H1 (cell line): ENCODE measurements at regions not wholly inside any gene's neighbourhood (a gene's known extent, or its start where the extent isn't known, plus 50 kb on each side); places are given as distances from the start of the nearest gene placed in this dataset.

ENCODE experiments used
- CTCF ChIA-PET: fragments of 300-600 bp; sonication (Branson Sonifier 250); formaldehyde crosslinking; loops from one replicate; lab custom pipeline; 2021; ENCODE audit not compliant: partially characterized antibody; lab: Charles Lee
- POLR2A ChIA-PET: fragments of 300-600 bp; sonication (Branson Sonifier 250); formaldehyde crosslinking; loops from one replicate; lab custom pipeline; 2021; ENCODE audit warnings: inconsistent platforms; ENCODE audit not compliant: partially characterized antibody; lab: Charles Lee
- DNase-seq, 2 experiments: peaks; one replicate each; pipeline versions ENCODE4 v3.0.0 to v3.0.0-alpha.2; 2010 to 2022; ENCODE audit warnings: low spot score in 2 of 2, low read depth in 1 of 2, mixed read lengths in 1 of 2
- FAIRE-seq: peaks from 2 replicates; lab custom pipeline; 2011; peaks lifted over from hg19 to GRCh38; lab: Jason Lieb, UNC
- H2AFZ ChIP-seq: 2 replicates; pipeline ENCODE4 v1.8.1; 2012; ENCODE audit warnings: low read length, inconsistent platforms
- H2AK5ac ChIP-seq: 2 replicates; pipeline ENCODE4 v1.6.1; 2013; ENCODE audit warnings: low read depth, low read length
- H2BK120ac ChIP-seq: replicated peaks from 2 replicates; pipeline ENCODE3; 2013; ENCODE audit warnings: low read depth, low read length, inconsistent platforms
- H2BK12ac ChIP-seq: 2 replicates; pipeline ENCODE4 v1.6.1; 2013; ENCODE audit warnings: low read depth, low read length
- H2BK15ac ChIP-seq: 2 replicates; pipeline ENCODE4 v1.6.1; 2013; ENCODE audit warnings: low read length
- H2BK20ac ChIP-seq: 2 replicates; pipeline ENCODE4 v1.6.1; 2013; ENCODE audit warnings: low read length
- H2BK5ac ChIP-seq: 2 replicates; pipeline ENCODE4 v1.6.1; 2013; ENCODE audit warnings: low read depth, low read length
- H3K14ac ChIP-seq: 2 replicates; pipeline ENCODE4 v1.6.1; 2013; ENCODE audit warnings: inconsistent platforms; ENCODE audit not compliant: insufficient read length
- H3K18ac ChIP-seq: 2 replicates; pipeline ENCODE4 v1.6.1; 2013; ENCODE audit warnings: low read length; ENCODE audit errors: extremely low read depth
- H3K23ac ChIP-seq: 2 replicates; pipeline ENCODE4 v1.6.1; 2013; ENCODE audit warnings: inconsistent platforms; ENCODE audit not compliant: insufficient read length
- H3K23me2 ChIP-seq: 2 replicates; pipeline ENCODE4 v1.6.1; 2013; ENCODE audit warnings: low read depth, low read length
- H3K27ac ChIP-seq: 2 replicates; pipeline ENCODE4 v1.6.1; 2011; ENCODE audit warnings: low read depth, low read length, inconsistent platforms
- H3K27me3 ChIP-seq, 4 experiments: replicated peaks in 1 of 4; 1 replicate in 1 of 4; 2 replicates in 3 of 4; pipeline versions ENCODE4 v1.6.1 to v1.8.1; 2011 to 2013; ENCODE audit warnings: low read length in 3 of 4, mild to moderate bottlenecking in 3 of 4, inconsistent platforms in 2 of 4, mixed read lengths in 2 of 4, moderate library complexity in 1 of 4; ENCODE audit not compliant: control insufficient read depth in 3 of 4, insufficient read depth in 3 of 4; ENCODE audit errors: extremely low read depth in 1 of 4
- H3K36me3 ChIP-seq, 4 experiments: 2 replicates each; pipeline versions ENCODE4 v1.6.1 to v1.8.1; 2011 to 2013; ENCODE audit warnings: mild to moderate bottlenecking in 4 of 4, low read length in 3 of 4, moderate library complexity in 2 of 4, control low read depth in 1 of 4, inconsistent platforms in 1 of 4; ENCODE audit not compliant: insufficient read depth in 4 of 4, control insufficient read depth in 2 of 4
- H3K4ac ChIP-seq: replicated peaks from 2 replicates; pipeline ENCODE3; 2013; ENCODE audit warnings: low read length, low read depth, mixed read lengths, inconsistent platforms; ENCODE audit not compliant: insufficient read length
- H3K4me1 ChIP-seq, 4 experiments: replicated peaks in 1 of 4; 1 replicate in 1 of 4; 2 replicates in 3 of 4; pipeline versions ENCODE4 v1.6.1 to v1.8.1; 2011 to 2013; ENCODE audit warnings: low read length in 3 of 4, inconsistent platforms in 2 of 4, mixed read lengths in 1 of 4; ENCODE audit not compliant: insufficient read depth in 4 of 4, control insufficient read depth in 3 of 4
- H3K4me2 ChIP-seq, 2 experiments: 2 replicates each; pipeline versions ENCODE4 v1.6.1 to v1.8.1; 2011 to 2013; ENCODE audit warnings: low read depth in 2 of 2, low read length in 2 of 2, control low read depth in 1 of 2, inconsistent platforms in 1 of 2, mild to moderate bottlenecking in 1 of 2; ENCODE audit not compliant: insufficient read depth in 1 of 2
- H3K4me3 ChIP-seq, 4 experiments: fragments of 200-600, 300-600 bp in 1 of 4; sonication (generic), shearing (Covaris generic), sonication (Bioruptor Twin) in 1 of 4; 2 replicates each; pipeline versions ENCODE4 v1.5.1 to v1.8.1; 2011 to 2016; ENCODE audit warnings: low read length in 4 of 4, low read depth in 3 of 4, control low read depth in 2 of 4, inconsistent platforms in 2 of 4, mild to moderate bottlenecking in 2 of 4, mixed read lengths in 1 of 4, moderate library complexity in 1 of 4; ENCODE audit not compliant: insufficient read depth in 2 of 4; ENCODE audit errors: extremely low read depth in 1 of 4
- H3K56ac ChIP-seq: replicated peaks from 2 replicates; pipeline ENCODE3; 2013; ENCODE audit warnings: low read depth, mild to moderate bottlenecking, mixed read lengths, low read length, inconsistent platforms; ENCODE audit not compliant: insufficient read length
- H3K79me1 ChIP-seq: 2 replicates; pipeline ENCODE4 v1.6.1; 2013; ENCODE audit warnings: low read depth, low read length, control low read depth
- H3K79me2 ChIP-seq, 2 experiments: 2 replicates each; pipeline versions ENCODE4 v1.6.1 to v1.8.1; 2012 to 2013; ENCODE audit warnings: low read length in 2 of 2, mild to moderate bottlenecking in 2 of 2, inconsistent platforms in 1 of 2; ENCODE audit not compliant: insufficient read depth in 2 of 2, control insufficient read depth in 1 of 2
- H3K9ac ChIP-seq, 4 experiments: replicated peaks in 1 of 4; 1 replicate in 1 of 4; 2 replicates in 3 of 4; pipeline versions ENCODE4 v1.6.1 to v1.8.1; 2011 to 2013; ENCODE audit warnings: low read depth in 3 of 4, low read length in 3 of 4, control low read depth in 2 of 4, mild to moderate bottlenecking in 2 of 4, moderate library complexity in 2 of 4, inconsistent platforms in 1 of 4; ENCODE audit errors: extremely low read depth in 1 of 4
- H3K9me3 ChIP-seq, 2 experiments: 2 replicates each; pipeline versions ENCODE4 v1.6.1 to v1.8.1; 2012 to 2013; ENCODE audit warnings: mild to moderate bottlenecking in 2 of 2, moderate library complexity in 2 of 2, control low read depth in 1 of 2, inconsistent platforms in 1 of 2, low read depth in 1 of 2, low read length in 1 of 2, mixed read lengths in 1 of 2; ENCODE audit not compliant: insufficient read depth in 2 of 2
- H4K20me1 ChIP-seq, 2 experiments: replicated peaks in 1 of 2; 2 replicates each; pipeline versions ENCODE3 to v1.8.1; 2011 to 2013; ENCODE audit warnings: inconsistent platforms in 2 of 2, low read length in 2 of 2, mild to moderate bottlenecking in 1 of 2; ENCODE audit not compliant: insufficient read depth in 2 of 2, control insufficient read depth in 1 of 2
- H4K5ac ChIP-seq: 2 replicates; pipeline ENCODE4 v1.6.1; 2013; ENCODE audit warnings: low read length, low read depth, mixed read lengths, inconsistent platforms; ENCODE audit not compliant: insufficient read length
- H4K8ac ChIP-seq: 2 replicates; pipeline ENCODE4 v1.8.0; 2013; ENCODE audit warnings: mild to moderate bottlenecking, moderate library complexity, low read length, inconsistent platforms; ENCODE audit not compliant: insufficient read depth; ENCODE audit errors: extremely low read depth
- H4K91ac ChIP-seq: replicated peaks from 2 replicates; pipeline ENCODE3; 2013; ENCODE audit warnings: low read length, mixed read lengths, inconsistent platforms; ENCODE audit not compliant: insufficient read length
- CEBPB ChIP-seq: IDR thresholded peaks from 2 replicates; pipeline ENCODE4 v1.6.1; 2012; ENCODE audit warnings: low read depth, low read length
- CHD1 ChIP-seq: IDR thresholded peaks from 2 replicates; pipeline ENCODE4 v1.6.1; 2012; ENCODE audit warnings: low read depth, low read length, improper control_type of control experiment
- HDAC2 ChIP-seq, 2 experiments: fragments of 300-600 bp in 1 of 2; sonication (generic) in 1 of 2; IDR thresholded peaks; 2 replicates each; pipeline ENCODE4 v1.6.1; 2011 to 2012; ENCODE audit warnings: low read depth in 2 of 2, low read length in 2 of 2, mild to moderate bottlenecking in 2 of 2, moderate library complexity in 2 of 2, borderline replicate concordance in 1 of 2, inconsistent platforms in 1 of 2
- JUN ChIP-seq: IDR thresholded peaks from 2 replicates; pipeline ENCODE4 v1.6.1; 2011; ENCODE audit warnings: low read depth, mild to moderate bottlenecking, improper control_type of control experiment, low read length
- NRF1 ChIP-seq: IDR thresholded peaks from 2 replicates; pipeline ENCODE4 v1.6.1; 2011; ENCODE audit warnings: mild to moderate bottlenecking, low read depth, low read length, improper control_type of control experiment
- RFX5 ChIP-seq: IDR thresholded peaks from 2 replicates; pipeline ENCODE4 v1.6.1; 2011; ENCODE audit warnings: low read depth, low read length, improper control_type of control experiment, borderline replicate concordance
- SP2 ChIP-seq: IDR thresholded peaks from 2 replicates; pipeline ENCODE4 v1.6.1; 2012; ENCODE audit warnings: mild to moderate bottlenecking, low read length, inconsistent platforms
- TF ChIP-seq, protein P1 (sequence below): IDR thresholded peaks from 2 replicates; pipeline ENCODE4 v1.6.1; 2012; ENCODE audit warnings: inconsistent platforms
- TF ChIP-seq, protein P2 (sequence below): IDR thresholded peaks from 2 replicates; pipeline ENCODE4 v1.6.1; 2012; ENCODE audit warnings: low read length, inconsistent platforms

DNA sequence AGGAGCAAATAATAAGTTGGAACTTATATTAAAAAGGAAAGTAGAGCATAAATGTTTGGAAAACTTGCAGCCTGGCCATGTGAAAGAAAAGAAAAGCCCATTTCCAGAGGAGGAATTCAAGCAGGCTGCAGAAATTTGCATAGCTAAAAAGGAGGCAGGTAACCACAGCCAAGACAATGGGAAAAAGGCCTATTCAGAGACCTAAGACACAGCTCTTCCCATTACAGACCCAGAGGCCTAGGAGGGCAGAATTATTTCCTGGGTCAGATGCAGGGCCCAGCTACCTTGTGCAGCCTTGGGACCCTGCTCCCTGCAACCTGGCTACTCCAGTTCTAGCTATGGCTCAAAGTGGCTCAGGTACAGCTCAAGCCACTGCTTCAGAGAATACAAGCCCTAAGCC is 234.6 kb upstream of the BCHE start:
- Histone ChIP-seq H3K4ac (no peak overlapping the region), H3K18ac (no peak overlapping the region), H2BK12ac (no peak overlapping the region), H3K23me2 (no peaks in the 10 kb centered on the region), H2BK5ac (no peak overlapping the region)
- TF ChIP-seq NRF1: no peak
- TF ChIP-seq CHD1: no peak
- no peak for TF ChIP-seq RFX5
- TF ChIP-seq CEBPB: no peak
- TF ChIP-seq HDAC2 (IDR thresholded peaks at IDR 0.05; ENCODE audit: borderline replicate concordance in 1 of 2, low read depth in 2 of 2, low read length in 2 of 2): no peak
- TF ChIP-seq, protein P1, sequence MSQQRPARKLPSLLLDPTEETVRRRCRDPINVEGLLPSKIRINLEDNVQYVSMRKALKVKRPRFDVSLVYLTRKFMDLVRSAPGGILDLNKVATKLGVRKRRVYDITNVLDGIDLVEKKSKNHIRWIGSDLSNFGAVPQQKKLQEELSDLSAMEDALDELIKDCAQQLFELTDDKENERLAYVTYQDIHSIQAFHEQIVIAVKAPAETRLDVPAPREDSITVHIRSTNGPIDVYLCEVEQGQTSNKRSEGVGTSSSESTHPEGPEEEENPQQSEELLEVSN: no peak
- TF ChIP-seq JUN: no peak
- no peak for TF ChIP-seq SP2
- TF ChIP-seq, protein P2, sequence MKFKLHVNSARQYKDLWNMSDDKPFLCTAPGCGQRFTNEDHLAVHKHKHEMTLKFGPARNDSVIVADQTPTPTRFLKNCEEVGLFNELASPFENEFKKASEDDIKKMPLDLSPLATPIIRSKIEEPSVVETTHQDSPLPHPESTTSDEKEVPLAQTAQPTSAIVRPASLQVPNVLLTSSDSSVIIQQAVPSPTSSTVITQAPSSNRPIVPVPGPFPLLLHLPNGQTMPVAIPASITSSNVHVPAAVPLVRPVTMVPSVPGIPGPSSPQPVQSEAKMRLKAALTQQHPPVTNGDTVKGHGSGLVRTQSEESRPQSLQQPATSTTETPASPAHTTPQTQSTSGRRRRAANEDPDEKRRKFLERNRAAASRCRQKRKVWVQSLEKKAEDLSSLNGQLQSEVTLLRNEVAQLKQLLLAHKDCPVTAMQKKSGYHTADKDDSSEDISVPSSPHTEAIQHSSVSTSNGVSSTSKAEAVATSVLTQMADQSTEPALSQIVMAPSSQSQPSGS: no peak
- TF ChIP-seq, all 59 proteins: peak for 0
- no peaks in the 10 kb centered on the region for H3K79me2 ChIP-seq
- H4K8ac ChIP-seq: no peak overlapping the region
- no peak overlapping the region for H2AK5ac ChIP-seq
- POLR2A ChIA-PET: no interaction called here
- no peaks in the 10 kb centered on the region for H3K36me3 ChIP-seq
- H3K23ac ChIP-seq: no peak overlapping the region
- no peak overlapping the region for H2BK20ac ChIP-seq
- H3K27ac ChIP-seq: no peak overlapping the region
- no peak for DNase-seq
- H3K14ac ChIP-seq: no peak overlapping the region
- H3K4me2 ChIP-seq: no peak overlapping the region
- H3K79me1 ChIP-seq: no peaks in the 10 kb centered on the region
- FAIRE-seq: no peak
- no peak overlapping the region for H2BK120ac ChIP-seq
- CTCF ChIA-PET: interaction anchor here (1.0 to 1.1 kb wide), 2 partner anchors 9 to 18 kb away, joined by 3 read pairs; no protein-coding TSS in a partner anchor
- no peak overlapping the region for H3K4me3 ChIP-seq
- no peak overlapping the region for H3K56ac ChIP-seq
- 0 out of 4 replicates have a peak, but pooled peaks cover 0 to 3% of the 10 kb centered on the region in 2 experiments for H3K9me3 ChIP-seq
- H4K91ac ChIP-seq: no peak overlapping the region
- no peak overlapping the region for H3K9ac ChIP-seq
- H3K27me3 ChIP-seq: no peaks in the 10 kb centered on the region
- no peaks in the 10 kb centered on the region for H4K20me1 ChIP-seq
- peaks cover 0 to 3% (median 0%) of the 10 kb centered on the region in 4 experiments; a peak in 2 of 7 replicates for H3K4me1 ChIP-seq
- H2AFZ ChIP-seq: no peak overlapping the region
- H4K5ac ChIP-seq: no peak overlapping the region
- H2BK15ac ChIP-seq: no peak overlapping the region
